ENCODE measurements at regions not wholly inside any gene's neighbourhood (a gene's known extent, or its start where the extent isn't known, plus 50 kb on each side); places are given as distances from the start of the nearest gene placed in this dataset.

DNA sequence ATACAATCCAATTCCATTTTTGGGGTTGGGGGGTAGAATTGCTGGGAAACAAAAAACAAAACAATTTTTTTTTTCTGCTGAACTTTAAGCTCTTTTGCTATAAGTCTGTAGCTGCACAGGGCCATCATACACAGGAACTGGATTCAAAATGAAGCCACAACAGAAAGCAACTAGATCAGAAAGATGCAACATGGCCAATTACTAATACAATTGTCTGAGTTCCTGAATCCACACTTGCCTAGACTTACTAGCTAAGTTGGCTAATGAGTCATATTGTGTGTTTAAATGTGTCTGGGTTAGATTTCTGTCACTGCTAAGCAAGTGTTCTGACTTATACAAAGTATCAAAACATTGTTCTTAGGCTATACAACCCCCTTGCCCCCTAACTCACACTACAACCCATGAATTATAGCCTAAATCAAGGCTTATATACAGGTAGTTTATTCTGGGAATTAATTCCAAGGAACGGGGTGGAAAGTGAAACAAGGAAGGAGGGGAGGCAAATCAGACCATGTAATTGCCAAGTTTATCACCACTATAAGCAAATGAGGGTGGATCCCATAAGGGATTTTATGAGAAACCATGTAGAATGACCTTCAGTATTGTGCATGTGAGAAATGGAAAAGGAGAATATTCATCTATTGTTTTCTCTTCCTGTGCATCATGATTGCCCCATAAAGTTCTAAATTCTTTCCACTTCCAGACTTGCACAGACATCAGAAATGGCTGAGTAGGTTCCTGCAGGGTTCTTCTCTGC lies 337.9 kb upstream of the SORCS1 start:
- H3K27me3 ChIP-seq (ENCODE audit: insufficient read depth, low read length): no peaks in the 10 kb centered on the region
- H3T11ph ChIP-seq (ENCODE audit: low read length): no peak overlapping the region
- no peaks in the 10 kb centered on the region for H3K4me1 Mint-ChIP-seq
- no peak overlapping the region for H2BK15ac ChIP-seq (ENCODE audit: low read depth, low read length)
- no peak overlapping the region for H3K23ac ChIP-seq (ENCODE audit: insufficient read length, low read depth, low read length)
- no CpG with 5 or more reads among the region's 1 CpG for WGBS (ENCODE audit: extremely low coverage, insufficient read length, low lambda C conversion rate)
- H4K20me1 ChIP-seq (ENCODE audit: control insufficient read depth, insufficient read depth, insufficient read length): no peaks in the 10 kb centered on the region
- H3K79me1 ChIP-seq (ENCODE audit: insufficient read depth, low read depth, low read length, poor library complexity, severe bottlenecking): no peaks in the 10 kb centered on the region
- peaks cover 18 to 32% of the 10 kb centered on the region in 2 experiments for H3K9me3 Mint-ChIP-seq
- no peak overlapping the region for H3K18ac ChIP-seq (ENCODE audit: insufficient read length, low read depth, low read length)
- H4K91ac ChIP-seq (ENCODE audit: insufficient read length, low read depth, low read length): no peak overlapping the region
- H2BK12ac ChIP-seq (ENCODE audit: insufficient read length, low read depth, low read length): no peak overlapping the region
- H3K9ac ChIP-seq (ENCODE audit: extremely low read depth, insufficient read length, low read length): no peak overlapping the region
- peaks cover 13 to 16% (median 16%) of the 10 kb centered on the region in 3 experiments for H3K36me3 Mint-ChIP-seq (ENCODE audit: insufficient read depth in 1 of 3, low read depth in 3 of 3)
- H3K14ac ChIP-seq (ENCODE audit: insufficient read depth, low read length): no peak overlapping the region
- H3K4me1 ChIP-seq (ENCODE audit: insufficient read depth, low read length): no peaks in the 10 kb centered on the region
- no peak overlapping the region for H3K4me2 ChIP-seq (ENCODE audit: insufficient read depth, insufficient read length, low read length)
- no peak overlapping the region for H3K27ac Mint-ChIP-seq
- no peaks in the 10 kb centered on the region for H3K27me3 Mint-ChIP-seq (ENCODE audit: low read depth)
- H4K8ac ChIP-seq (replicated peaks; ENCODE audit: insufficient read length, low read depth, low read length): no peak overlapping the region
- no peaks in the 10 kb centered on the region for H3K9me3 ChIP-seq (ENCODE audit: control insufficient read depth, low read depth, low read length)
- H3K4ac ChIP-seq (ENCODE audit: low read depth, low read length): no peak overlapping the region
- no peak overlapping the region for H2AK5ac ChIP-seq (ENCODE audit: insufficient read length, low read length)
- no peak overlapping the region for H2BK20ac ChIP-seq (ENCODE audit: low read depth, low read length, poor library complexity, severe bottlenecking)
- H2BK5ac ChIP-seq (ENCODE audit: insufficient read length, low read length): no peak overlapping the region
- no peak overlapping the region for H2AFZ ChIP-seq (ENCODE audit: low read length)
- no peak overlapping the region for H3K4me3 Mint-ChIP-seq
- H3K56ac ChIP-seq (ENCODE audit: insufficient read length, low read depth, low read length): no peak overlapping the region
- H3K27ac ChIP-seq (ENCODE audit: insufficient read length, low read depth, low read length): no peak overlapping the region
- H4K5ac ChIP-seq (ENCODE audit: insufficient read length, low read depth, low read length): no peak overlapping the region
- H2BK120ac ChIP-seq (ENCODE audit: low read depth, low read length, poor library complexity, severe bottlenecking): no peak overlapping the region
- no peak for TF ChIP-seq CTCF (conservative IDR thresholded peaks at IDR 0.05)
- H3K23me2 ChIP-seq (ENCODE audit: insufficient read length, low read depth, low read length, poor library complexity, severe bottlenecking): no peaks in the 10 kb centered on the region
- DNase-seq: no peak
- no peaks in the 10 kb centered on the region for H3K79me2 ChIP-seq (ENCODE audit: insufficient read depth, low read length)

Measured in H9 (cell line).